ENCODE measurements at regions not wholly inside any gene's neighbourhood (a gene's known extent, or its start where the extent isn't known, plus 50 kb on each side); places are given as distances from the start of the nearest gene placed in this dataset.

- no peak for DNase-seq
Measured at GRCh38 chrX:68947882-68948605, 119.2 kb downstream of the EFNB1 start.

GRCh38 chrX:68945603-68946228, 116.9 kb downstream of the EFNB1 start:
- DNase-seq = no peak

- DNase-seq = no peak
Measured at GRCh38 chrX:68945081-68945602, 116.3 kb downstream of the EFNB1 start.

GRCh38 chrX:68944211-68944610, 115.4 kb downstream of the EFNB1 start:
- DNase-seq = no peak

- DNase-seq = no peak
Measured at GRCh38 chrX:68942840-68943239, 114.0 kb downstream of the EFNB1 start.

GRCh38 chrX:68942104-68942503, 113.3 kb downstream of the EFNB1 start:
- DNase-seq = no peak

- DNase-seq = no peak
Measured at GRCh38 chrX:68941385-68941952, 112.6 kb downstream of the EFNB1 start.

- DNase-seq = no peak
Measured at GRCh38 chrX:68940601-68941000, 111.8 kb downstream of the EFNB1 start.

- no peak for DNase-seq
Measured at GRCh38 chrX:68939868-68940267, 111.0 kb downstream of the EFNB1 start.

- DNase-seq = no peak
Measured at GRCh38 chrX:68938244-68939004, 109.6 kb downstream of the EFNB1 start.

GRCh38 chrX:68937581-68937980, 108.8 kb downstream of the EFNB1 start:
- no peak for DNase-seq

- DNase-seq = no peak
Measured at GRCh38 chrX:68936608-68937007, 107.8 kb downstream of the EFNB1 start.

GRCh38 chrX:68936126-68936525, 107.3 kb downstream of the EFNB1 start:
- no peak for DNase-seq

GRCh38 chrX:68935362-68935761, 106.5 kb downstream of the EFNB1 start:
- no peak for DNase-seq

GRCh38 chrX:68934922-68935321, 106.1 kb downstream of the EFNB1 start:
- DNase-seq = no peak

- DNase-seq = no peak
Measured at GRCh38 chrX:68934421-68934820, 105.6 kb downstream of the EFNB1 start.

- peak; percentile 19 for DNase-seq
Measured at GRCh38 chrX:68932611-68933010, 103.8 kb downstream of the EFNB1 start.

- no peak for DNase-seq
Measured at GRCh38 chrX:68931345-68931744, 102.5 kb downstream of the EFNB1 start.

GRCh38 chrX:68930542-68931317, 101.9 kb downstream of the EFNB1 start:
- DNase-seq = no peak

- no peak for DNase-seq
Measured at GRCh38 chrX:68929332-68930150, 100.7 kb downstream of the EFNB1 start.

- no peak for DNase-seq
Measured at GRCh38 chrX:68928401-68928800, 99.6 kb downstream of the EFNB1 start.

Measured in renal pelvis (tissue), 1 donor.